Lower lobe of right lung (tissue), 2 donors: ENCODE measurements at regions not wholly inside any gene's neighbourhood (a gene's known extent, or its start where the extent isn't known, plus 50 kb on each side); places are given as distances from the start of the nearest gene placed in this dataset.

Experiments used
- ATAC-seq, 2 donors: fragments of 200-7000 bp; cut with Tn5 transposase; one replicate each; pipeline ENCODE4 v1.9.1; 2020 to 2022; ENCODE audit warnings: mild to moderate bottlenecking in 2 of 2, moderate library complexity in 2 of 2
- DNase-seq: peaks from one replicate; pipeline ENCODE4 v3.0.0-alpha.2; 2020
- H3K27ac ChIP-seq: fragments of 200-600 bp; one replicate; pipeline ENCODE4 v1.8.0; 2022
- H3K27me3 ChIP-seq: fragments of 200-600 bp; one replicate; pipeline ENCODE4 v1.8.0; 2022; ENCODE audit warnings: low read depth
- H3K36me3 ChIP-seq: fragments of 200-600 bp; one replicate; pipeline ENCODE4 v1.8.0; 2022; ENCODE audit warnings: mild to moderate bottlenecking
- H3K4me1 ChIP-seq: fragments of 200-600 bp; one replicate; pipeline ENCODE4 v1.8.0; 2022
- H3K4me3 ChIP-seq: fragments of 200-600 bp; one replicate; pipeline ENCODE4 v1.8.0; 2022; ENCODE audit warnings: mild to moderate bottlenecking
- H3K9me3 ChIP-seq: fragments of 200-600 bp; one replicate; pipeline ENCODE4 v1.8.0; 2022
- CTCF ChIP-seq: fragments of 200-600 bp; IDR thresholded peaks from one replicate; pipeline ENCODE4 v1.8.0; 2022; ENCODE audit warnings: antibody characterized with exemption, mild to moderate bottlenecking
- intact Hi-C: fragments of 100-400 bp; cut with DNase I; formaldehyde crosslinking; loops from one replicate; pipeline ENCODE4 v1.11.0; 2022
- donor health status: DM: no; HTN: yes; CAD: no; lungs with severe emphysema.

- no peaks in the 10 kb centered on the region for H3K27me3 ChIP-seq
- no peak overlapping the region for H3K4me3 ChIP-seq
- TF ChIP-seq CTCF: no peak
- intact Hi-C loops: no loop called here
- DNase-seq (no peak), ATAC-seq (no peak)
- no peaks in the 10 kb centered on the region for H3K4me1 ChIP-seq
- H3K36me3 ChIP-seq: no peaks in the 10 kb centered on the region
- no peaks in the 10 kb centered on the region for H3K9me3 ChIP-seq
- no peak overlapping the region for H3K27ac ChIP-seq
Observed at GRCh38 chr4:164193676-164194075, 560.3 kb upstream of the SMIM31 start.

DNA sequence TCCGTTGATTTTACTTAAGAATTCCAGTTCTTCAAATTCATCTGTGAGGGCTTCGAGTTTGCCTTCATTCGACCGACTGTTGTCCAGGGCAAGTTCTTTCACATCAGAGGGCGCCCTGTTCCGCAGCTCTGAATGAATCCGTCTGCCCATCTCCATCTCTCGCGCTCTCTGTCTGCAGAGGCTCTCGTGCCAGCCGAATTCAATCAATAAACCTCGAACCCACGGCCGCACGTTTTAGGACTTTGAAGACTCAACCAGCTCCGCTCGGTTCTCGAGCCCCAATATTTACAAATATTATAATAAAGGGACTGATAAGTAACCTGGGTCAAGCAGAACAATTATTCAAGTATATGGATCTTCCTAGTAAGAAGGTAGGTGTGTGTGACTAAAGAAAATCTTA, 556.4 kb upstream of the SMIM31 start:
- DNase-seq (no peak), ATAC-seq (no peak)
- H3K4me1 ChIP-seq: no peaks in the 10 kb centered on the region
- no peaks in the 10 kb centered on the region for H3K9me3 ChIP-seq
- no peak overlapping the region for H3K27ac ChIP-seq
- H3K27me3 ChIP-seq: no peaks in the 10 kb centered on the region
- H3K36me3 ChIP-seq: no peaks in the 10 kb centered on the region
- intact Hi-C loops: no loop called here
- TF ChIP-seq CTCF: no peak
- H3K4me3 ChIP-seq: no peak overlapping the region

DNA sequence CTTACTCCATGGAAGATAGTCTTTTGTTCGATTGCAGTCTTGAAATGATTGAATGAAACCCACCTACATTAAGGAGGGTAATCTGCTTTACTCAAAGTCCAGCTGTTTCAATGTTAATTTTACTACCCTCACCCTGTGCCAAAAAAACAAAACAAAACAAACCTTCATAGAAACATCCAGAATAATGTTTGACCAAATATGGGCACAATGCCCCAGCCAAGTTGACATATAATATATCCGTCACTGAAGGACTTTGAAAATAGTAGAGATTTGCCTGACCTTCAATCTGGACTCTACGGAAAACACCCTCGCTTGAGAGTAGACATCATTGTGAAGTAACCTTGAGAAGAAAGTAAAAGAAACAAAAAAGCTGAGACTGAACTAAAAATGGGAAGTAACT, 550.5 kb upstream of the SMIM31 start:
- H3K36me3 ChIP-seq: no peaks in the 10 kb centered on the region
- no peaks in the 10 kb centered on the region for H3K9me3 ChIP-seq
- no peak overlapping the region for H3K4me3 ChIP-seq
- DNase-seq: no peak
- no peak for TF ChIP-seq CTCF
- intact Hi-C loops: no loop called here
- H3K27ac ChIP-seq: no peak overlapping the region
- ATAC-seq: no peak
- H3K27me3 ChIP-seq: no peaks in the 10 kb centered on the region
- H3K4me1 ChIP-seq: no peaks in the 10 kb centered on the region

GRCh38 chr4:164204434-164204833, 549.5 kb upstream of the SMIM31 start:
- DNase-seq: no peak
- H3K4me3 ChIP-seq: no peak overlapping the region
- TF ChIP-seq CTCF: no peak
- no peaks in the 10 kb centered on the region for H3K4me1 ChIP-seq
- no peaks in the 10 kb centered on the region for H3K36me3 ChIP-seq
- ATAC-seq: no peak
- no peak overlapping the region for H3K27ac ChIP-seq
- intact Hi-C loops: no loop called here
- H3K27me3 ChIP-seq: no peaks in the 10 kb centered on the region
- H3K9me3 ChIP-seq: no peaks in the 10 kb centered on the region

DNA sequence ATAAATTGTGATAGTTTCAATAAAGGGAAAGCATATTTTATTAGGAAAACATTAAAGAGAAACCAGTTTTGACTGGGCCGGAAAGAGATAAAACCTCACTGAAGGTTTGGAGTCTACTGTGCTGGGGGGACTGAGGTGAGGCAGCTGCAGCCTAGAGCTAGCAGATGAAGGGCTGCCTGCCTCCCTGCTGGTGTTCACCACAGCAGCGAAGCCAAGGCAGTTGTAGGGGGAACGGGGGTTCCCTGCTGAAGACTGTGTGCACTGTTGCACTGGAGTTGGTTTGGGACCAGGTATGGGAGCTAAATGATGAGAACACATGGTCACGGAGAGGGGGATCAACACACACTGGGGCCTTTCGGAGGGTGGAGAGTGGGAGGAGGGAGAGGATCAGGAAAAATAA, 546.5 kb upstream of the SMIM31 start:
- Histone ChIP-seq H3K4me3 (no peak overlapping the region), H3K36me3 (no peaks in the 10 kb centered on the region), H3K9me3 (no peaks in the 10 kb centered on the region), H3K27ac (no peak overlapping the region), H3K27me3 (no peaks in the 10 kb centered on the region), H3K4me1 (no peaks in the 10 kb centered on the region)
- intact Hi-C loops: no loop called here
- TF ChIP-seq CTCF: no peak
- no peak for ATAC-seq
- no peak for DNase-seq

- no peaks in the 10 kb centered on the region for H3K9me3 ChIP-seq
- no peaks in the 10 kb centered on the region for H3K27me3 ChIP-seq
- TF ChIP-seq CTCF: no peak
- H3K4me3 ChIP-seq: no peak overlapping the region
- DNase-seq: no peak
- intact Hi-C loops: no loop called here
- H3K4me1 ChIP-seq: no peaks in the 10 kb centered on the region
- ATAC-seq: no peak
- no peak overlapping the region for H3K27ac ChIP-seq
- H3K36me3 ChIP-seq: no peaks in the 10 kb centered on the region
Observed at GRCh38 chr4:164210377-164210776, 543.6 kb upstream of the SMIM31 start.
